Endothelial cell of umbilical vein (primary cell): ENCODE measurements at regions not wholly inside any gene's neighbourhood (a gene's known extent, or its start where the extent isn't known, plus 50 kb on each side); places are given as distances from the start of the nearest gene placed in this dataset.

Experiments
- BruUV-seq: library from RNA; stranded (reverse); fragments of 400-500 nt; replicated peaks from 2 replicates; lab custom pipeline; 2021; lab: Mats Ljungman, UMichigan
- CTCF ChIA-PET: fragments of 300-600, 350-600 bp; sonication (Branson Sonifier 250); formaldehyde crosslinking; loops from one replicate; lab custom pipeline; 2021; ENCODE audit warnings: antibody characterized with exemption, inconsistent platforms; lab: Charles Lee
- POLR2A ChIA-PET: fragments of 300-600, 350-600 bp; sonication (Branson Sonifier 250); formaldehyde crosslinking; loops from one replicate; lab custom pipeline; 2021; ENCODE audit warnings: antibody characterized with exemption, inconsistent platforms; lab: Charles Lee
- DNase-seq: peaks from one replicate; pipeline ENCODE4 v3.0.0-alpha.2; 2011; ENCODE audit warnings: low read depth, low spot score
- FAIRE-seq: peaks from 2 replicates; lab custom pipeline; 2011; peaks lifted over from hg19 to GRCh38; lab: Jason Lieb, UNC
- H2AFZ ChIP-seq: 2 replicates; pipeline ENCODE4 v1.6.0; 2012; ENCODE audit warnings: low read depth, low read length, control low read depth, inconsistent platforms
- H3K27ac ChIP-seq: 2 replicates; pipeline ENCODE4 v1.5.1; 2011; ENCODE audit warnings: low read depth, mild to moderate bottlenecking, control low read depth, low read length, moderate library complexity; ENCODE audit not compliant: insufficient read depth
- H3K27me3 ChIP-seq, 2 experiments: 2 replicates each; pipeline versions ENCODE4 v1.6.0 to v1.6.1; 2011; ENCODE audit warnings: low read length in 2 of 2, mixed read lengths in 1 of 2; ENCODE audit not compliant: control insufficient read depth in 2 of 2, insufficient read depth in 2 of 2
- H3K36me3 ChIP-seq, 2 experiments: 2 replicates in 1 of 2; 3 replicates in 1 of 2; pipeline ENCODE4 v1.5.1; 2011; ENCODE audit warnings: low read length in 2 of 2, mild to moderate bottlenecking in 1 of 2, moderate library complexity in 1 of 2; ENCODE audit not compliant: control insufficient read depth in 2 of 2, insufficient read depth in 2 of 2; ENCODE audit errors: extremely low read depth in 1 of 2
- H3K4me1 ChIP-seq: 3 replicates; pipeline ENCODE4 v1.5.1; 2011; ENCODE audit warnings: mild to moderate bottlenecking, low read length; ENCODE audit not compliant: control insufficient read depth, insufficient read depth; ENCODE audit errors: extremely low read depth
- H3K4me2 ChIP-seq: 2 replicates; pipeline ENCODE4 v1.6.1; 2011; ENCODE audit warnings: low read length, control low read depth, mixed read lengths; ENCODE audit not compliant: insufficient read depth
- H3K4me3 ChIP-seq, 3 experiments: fragments of 200-600 bp in 1 of 3; sonication (generic), shearing (Covaris generic) in 1 of 3; replicated peaks in 1 of 3; 2 replicates each; pipeline ENCODE4 v1.5.1; 2011 to 2016; ENCODE audit warnings: control low read depth in 3 of 3, low read length in 3 of 3, mild to moderate bottlenecking in 2 of 3, inconsistent platforms in 1 of 3, low read depth in 1 of 3, moderate library complexity in 1 of 3; ENCODE audit not compliant: insufficient read depth in 1 of 3
- H3K79me2 ChIP-seq: 2 replicates; pipeline ENCODE4 v1.6.0; 2012; ENCODE audit warnings: low read length, inconsistent platforms; ENCODE audit not compliant: control insufficient read depth, insufficient read depth
- H3K9ac ChIP-seq: replicated peaks from 2 replicates; pipeline ENCODE3; 2011; ENCODE audit warnings: low read length, control low read depth; ENCODE audit not compliant: insufficient read depth; ENCODE audit errors: extremely low read depth
- H3K9me1 ChIP-seq: replicated peaks from 3 replicates; pipeline ENCODE4 v1.6.0; 2011; ENCODE audit warnings: mild to moderate bottlenecking, low read length; ENCODE audit not compliant: control insufficient read depth, insufficient read depth; ENCODE audit errors: extremely low read depth
- H3K9me3 ChIP-seq: replicated peaks from 2 replicates; pipeline ENCODE4 v1.5.1; 2012; ENCODE audit warnings: low read length, inconsistent platforms; ENCODE audit not compliant: control insufficient read depth, insufficient read depth
- H4K20me1 ChIP-seq: replicated peaks from 2 replicates; pipeline ENCODE3; 2011; ENCODE audit warnings: mild to moderate bottlenecking, low read length; ENCODE audit not compliant: control insufficient read depth, insufficient read depth; ENCODE audit errors: extremely low read depth
- CTCF ChIP-seq, 2 donors: IDR thresholded peaks; 1 replicate in 1 of 2; 2 replicates in 1 of 2; pipeline ENCODE4 v1.5.1; 2011; ENCODE audit warnings: low read length in 2 of 2, mild to moderate bottlenecking in 2 of 2, moderate library complexity in 2 of 2, control low read depth in 1 of 2, inconsistent platforms in 1 of 2, low read depth in 1 of 2; ENCODE audit not compliant: insufficient read depth in 1 of 2; ENCODE audit errors: extremely low read depth in 1 of 2
- EZH2 ChIP-seq: IDR thresholded peaks from 2 replicates; pipeline ENCODE4 v1.6.1; 2012; ENCODE audit warnings: borderline replicate concordance, low read depth, mild to moderate bottlenecking, moderate library complexity, low read length, inconsistent platforms; ENCODE audit not compliant: severe bottlenecking
- FOS ChIP-seq: IDR thresholded peaks from 2 replicates; pipeline ENCODE4 v1.6.1; 2011; ENCODE audit warnings: mild to moderate bottlenecking, low read length, moderate library complexity, borderline replicate concordance; ENCODE audit not compliant: insufficient read depth
- GATA2 ChIP-seq: IDR thresholded peaks from 2 replicates; pipeline ENCODE4 v1.7.0; 2011; ENCODE audit warnings: low read depth, mild to moderate bottlenecking, moderate library complexity, mixed read lengths, low read length; ENCODE audit not compliant: insufficient read length, insufficient read depth
- JUN ChIP-seq: IDR thresholded peaks from 2 replicates; pipeline ENCODE4 v1.6.1; 2011; ENCODE audit warnings: borderline replicate concordance, low read depth; ENCODE audit not compliant: insufficient read length, insufficient read depth
- MAX ChIP-seq: IDR thresholded peaks from 2 replicates; pipeline ENCODE4 v1.6.1; 2011; ENCODE audit not compliant: insufficient read depth, insufficient read length
- MYC ChIP-seq: IDR thresholded peaks from one replicate; pipeline ENCODE4 v1.6.1; 2011; ENCODE audit warnings: mild to moderate bottlenecking, low read depth, low read length
- POLR2A ChIP-seq: IDR thresholded peaks from 2 replicates; pipeline ENCODE4 v1.6.1; 2012; ENCODE audit warnings: low read depth, mild to moderate bottlenecking, control low read depth, low read length
- POLR2AphosphoS5 ChIP-seq: IDR thresholded peaks from 2 replicates; pipeline ENCODE4 v1.6.1; 2012; ENCODE audit warnings: low read depth, mild to moderate bottlenecking, control low read depth, low read length, moderate library complexity; ENCODE audit not compliant: insufficient read depth
- dilution Hi-C: fragments of 300-500 bp; cut with MboI; formaldehyde crosslinking; loops from one replicate; pipeline ENCODE4 v1.15.0; 2019; ENCODE audit warnings: low sequenced_read_pairs; ENCODE audit not compliant: extremely low pct_ligation_motif_present
- intact Hi-C: fragments of 100-400 bp; cut with micrococcal nuclease; formaldehyde crosslinking; loops from one replicate; pipeline ENCODE4 v1.10.0; 2022

GRCh38 chrX:137823257-137823656 lies 257.3 kb downstream of the ZIC3 start:
- H3K36me3 ChIP-seq: no peaks in the 10 kb centered on the region
- H3K79me2 ChIP-seq: no peaks in the 10 kb centered on the region
- no peaks in the 10 kb centered on the region for H4K20me1 ChIP-seq
- H2AFZ ChIP-seq: no peak overlapping the region
- CTCF ChIA-PET: no interaction called here
- TF ChIP-seq FOS: no peak
- TF ChIP-seq MYC: no peak
- no peak for TF ChIP-seq MAX
- TF ChIP-seq JUN: no peak
- TF ChIP-seq POLR2A: no peak
- TF ChIP-seq GATA2: no peak
- TF ChIP-seq CTCF (IDR thresholded peaks at IDR 0.05; ENCODE audit: extremely low read depth in 1 of 2, insufficient read depth in 1 of 2, low read depth in 1 of 2, low read length in 2 of 2): no peak
- intact Hi-C loops (no loop called here), dilution Hi-C loops (no loop called here)
- no peak overlapping the region for H3K4me3 ChIP-seq
- no peak overlapping the region for H3K9ac ChIP-seq
- DNase-seq: no peak
- H3K27me3 ChIP-seq: no peaks in the 10 kb centered on the region
- H3K9me1 ChIP-seq: no peaks in the 10 kb centered on the region
- H3K4me1 ChIP-seq: no peaks in the 10 kb centered on the region
- POLR2A ChIA-PET: no interaction called here
- no peak overlapping the region for H3K4me2 ChIP-seq
- no TSS peak for BruUV-seq
- H3K27ac ChIP-seq: no peak overlapping the region
- H3K9me3 ChIP-seq: no peaks in the 10 kb centered on the region
- FAIRE-seq: no peak

GRCh38 chrX:137847376-137847775 lies 281.4 kb downstream of the ZIC3 start:
- H3K9me1 ChIP-seq: no peaks in the 10 kb centered on the region
- H2AFZ ChIP-seq: no peak overlapping the region
- TF ChIP-seq POLR2AphosphoS5 (no peak), CTCF (IDR thresholded peaks at IDR 0.05; ENCODE audit: extremely low read depth in 1 of 2, insufficient read depth in 1 of 2, low read depth in 1 of 2, low read length in 2 of 2) (no peak), MAX (no peak), MYC (no peak), POLR2A (no peak), EZH2 (no peak), GATA2 (no peak), FOS (no peak), JUN (no peak)
- H3K9me3 ChIP-seq: no peaks in the 10 kb centered on the region
- no peaks in the 10 kb centered on the region for H4K20me1 ChIP-seq
- no peaks in the 10 kb centered on the region for H3K36me3 ChIP-seq
- no peaks in the 10 kb centered on the region for H3K27me3 ChIP-seq
- dilution Hi-C loops (no loop called here), intact Hi-C loops (no loop called here)
- CTCF ChIA-PET: no interaction called here
- H3K4me1 ChIP-seq: no peaks in the 10 kb centered on the region
- POLR2A ChIA-PET: no interaction called here
- H3K4me2 ChIP-seq: no peak overlapping the region
- H3K27ac ChIP-seq: no peak overlapping the region
- no peak overlapping the region for H3K9ac ChIP-seq
- H3K79me2 ChIP-seq: no peaks in the 10 kb centered on the region
- DNase-seq (no peak), FAIRE-seq (no peak)
- BruUV-seq: no TSS peak
- no peak overlapping the region for H3K4me3 ChIP-seq
